SK-N-MC (cell line): ENCODE measurements at regions not wholly inside any gene's neighbourhood (a gene's known extent, or its start where the extent isn't known, plus 50 kb on each side); places are given as distances from the start of the nearest gene placed in this dataset.

Experiments
- EZH2 ChIP-seq: fragments of 200-600 bp; sonication (generic); IDR thresholded peaks from one replicate; pipeline ENCODE4 v1.6.1; 2017; ENCODE audit warnings: antibody characterized with exemption
- POLR2AphosphoS5 ChIP-seq: IDR thresholded peaks from 2 replicates; pipeline ENCODE4 v1.6.1; 2012; ENCODE audit warnings: mild to moderate bottlenecking, low read depth, low read length, borderline replicate concordance

DNA sequence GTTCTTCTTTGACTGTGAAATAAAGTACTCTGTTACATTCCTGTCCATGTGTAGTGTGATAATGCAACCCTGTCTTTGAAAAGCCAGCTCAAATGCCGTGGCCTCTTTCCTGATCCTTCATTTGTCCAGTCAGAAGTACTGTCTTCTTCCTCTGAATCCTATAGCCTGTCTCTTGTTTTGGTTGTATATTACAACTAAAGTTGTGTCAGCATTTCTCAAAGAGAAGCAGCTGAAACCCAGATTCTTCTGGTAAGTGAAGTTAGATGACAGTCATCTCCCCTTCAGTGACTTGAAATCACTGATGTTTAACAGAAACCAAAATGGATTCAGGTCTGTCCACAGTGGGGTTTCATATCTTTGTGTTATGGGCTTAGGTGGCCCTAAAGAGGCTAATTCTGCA, 196.2 kb downstream of the PCSK1 start:
- TF ChIP-seq EZH2 (no peak), POLR2AphosphoS5 (no peak)
